ENCODE measurements at regions not wholly inside any gene's neighbourhood (a gene's known extent, or its start where the extent isn't known, plus 50 kb on each side); places are given as distances from the start of the nearest gene placed in this dataset.

DNA sequence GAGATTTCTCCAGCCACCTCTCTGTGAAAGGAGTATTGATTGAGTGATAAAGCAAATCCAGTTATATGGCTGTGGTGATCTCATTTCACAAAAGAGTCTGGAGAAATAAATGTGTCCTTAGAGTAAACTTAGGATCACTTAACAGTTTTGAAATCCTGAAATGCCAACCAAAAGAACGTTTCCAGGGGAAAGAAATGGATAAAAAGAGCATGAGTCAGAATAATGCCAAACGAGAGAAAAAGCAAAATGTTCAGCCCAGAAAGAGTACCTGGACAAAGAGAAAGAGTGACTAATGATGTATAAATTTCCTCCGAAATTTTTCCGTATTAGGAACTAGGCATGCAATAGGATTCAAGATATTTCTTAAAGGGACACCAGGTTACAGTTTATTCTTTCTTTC lies 463.1 kb upstream of the CDH10 start:
- TF ChIP-seq, protein P1, sequence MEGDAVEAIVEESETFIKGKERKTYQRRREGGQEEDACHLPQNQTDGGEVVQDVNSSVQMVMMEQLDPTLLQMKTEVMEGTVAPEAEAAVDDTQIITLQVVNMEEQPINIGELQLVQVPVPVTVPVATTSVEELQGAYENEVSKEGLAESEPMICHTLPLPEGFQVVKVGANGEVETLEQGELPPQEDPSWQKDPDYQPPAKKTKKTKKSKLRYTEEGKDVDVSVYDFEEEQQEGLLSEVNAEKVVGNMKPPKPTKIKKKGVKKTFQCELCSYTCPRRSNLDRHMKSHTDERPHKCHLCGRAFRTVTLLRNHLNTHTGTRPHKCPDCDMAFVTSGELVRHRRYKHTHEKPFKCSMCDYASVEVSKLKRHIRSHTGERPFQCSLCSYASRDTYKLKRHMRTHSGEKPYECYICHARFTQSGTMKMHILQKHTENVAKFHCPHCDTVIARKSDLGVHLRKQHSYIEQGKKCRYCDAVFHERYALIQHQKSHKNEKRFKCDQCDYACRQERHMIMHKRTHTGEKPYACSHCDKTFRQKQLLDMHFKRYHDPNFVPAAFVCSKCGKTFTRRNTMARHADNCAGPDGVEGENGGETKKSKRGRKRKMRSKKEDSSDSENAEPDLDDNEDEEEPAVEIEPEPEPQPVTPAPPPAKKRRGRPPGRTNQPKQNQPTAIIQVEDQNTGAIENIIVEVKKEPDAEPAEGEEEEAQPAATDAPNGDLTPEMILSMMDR (conservative IDR thresholded peaks at IDR 0.05; ENCODE audit: low read length): no peak
- no peak for TF ChIP-seq EZH2phosphoT487 (IDR thresholded peaks at IDR 0.05; ENCODE audit: borderline replicate concordance, low read depth, low read length)
- BruUV-seq (replicated peaks): no TSS peak
- H2AFZ ChIP-seq (ENCODE audit: low read length): no peak overlapping the region

DNA sequence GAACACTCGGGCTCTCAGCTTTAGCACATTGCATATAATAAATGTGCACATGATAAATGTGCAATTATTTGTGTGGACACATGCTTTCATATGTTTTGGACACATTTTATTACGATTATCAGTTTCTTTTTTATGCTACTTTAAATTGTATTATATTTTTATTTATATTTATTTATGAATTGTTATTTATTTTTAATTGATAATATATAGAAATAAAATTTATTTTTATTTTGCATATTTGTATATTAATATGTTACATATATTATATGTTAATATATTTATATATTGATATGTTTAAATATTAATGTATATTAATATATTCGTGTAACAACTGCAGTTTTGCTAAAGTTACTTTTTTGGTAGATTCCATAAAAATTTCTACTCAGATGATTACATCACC lies 454.8 kb upstream of the CDH10 start:
- Histone ChIP-seq H3K4me2 (ENCODE audit: low read length) (no peak overlapping the region), H3K36me3 (ENCODE audit: insufficient read depth, low read length) (no peaks in the 10 kb centered on the region), H4K20me1 (ENCODE audit: insufficient read depth, low read length) (no peaks in the 10 kb centered on the region), H3K79me2 (ENCODE audit: insufficient read depth, low read depth, low read length) (no peaks in the 10 kb centered on the region), H2AFZ (ENCODE audit: low read length) (no peak overlapping the region), H3K4me3 (ENCODE audit: low read depth, low read length, poor library complexity, severe bottlenecking) (no peak overlapping the region), H3K9me3 (ENCODE audit: low read length) (no peaks in the 10 kb centered on the region), H3K4me1 (ENCODE audit: insufficient read depth, low read length, poor library complexity, severe bottlenecking) (no peaks in the 10 kb centered on the region), H3K27ac (ENCODE audit: low read depth, low read length, poor library complexity, severe bottlenecking) (no peak overlapping the region), H3K9me2 (ENCODE audit: insufficient read depth, low read length) (no peaks in the 10 kb centered on the region)
- no peak for TF ChIP-seq EZH2phosphoT487 (IDR thresholded peaks at IDR 0.05; ENCODE audit: borderline replicate concordance, low read depth, low read length)
- TF ChIP-seq, protein P1 (conservative IDR thresholded peaks at IDR 0.05; ENCODE audit: low read length): no peak
- intact Hi-C loops (cut with micrococcal nuclease; ENCODE audit: unreplicated experiment): no loop called here
- POLR2A ChIA-PET: no interaction called here
- CTCF ChIA-PET (ENCODE audit: unreplicated experiment): no interaction called here
- BruUV-seq (replicated peaks): no TSS peak
- DNase-seq (ENCODE audit: low spot score): no peak

More for the DNA sequence above, 463.1 kb upstream of the CDH10 start:
- Histone ChIP-seq H4K20me1 (ENCODE audit: insufficient read depth, low read length) (no peaks in the 10 kb centered on the region), H3K4me1 (ENCODE audit: insufficient read depth, low read length, poor library complexity, severe bottlenecking) (no peaks in the 10 kb centered on the region), H3K9me3 (ENCODE audit: low read length) (no peaks in the 10 kb centered on the region), H3K4me3 (ENCODE audit: low read depth, low read length, poor library complexity, severe bottlenecking) (no peak overlapping the region), H3K27ac (ENCODE audit: low read depth, low read length, poor library complexity, severe bottlenecking) (no peak overlapping the region), H3K4me2 (ENCODE audit: low read length) (no peak overlapping the region), H3K79me2 (ENCODE audit: insufficient read depth, low read depth, low read length) (no peaks in the 10 kb centered on the region), H3K9me2 (ENCODE audit: insufficient read depth, low read length) (no peaks in the 10 kb centered on the region), H3K36me3 (ENCODE audit: insufficient read depth, low read length) (no peaks in the 10 kb centered on the region)
- intact Hi-C loops (cut with micrococcal nuclease; ENCODE audit: unreplicated experiment): no loop called here
- ChIA-PET CTCF (ENCODE audit: unreplicated experiment) (no interaction called here), POLR2A (no interaction called here)
- no peak for DNase-seq (ENCODE audit: low spot score)

DNA sequence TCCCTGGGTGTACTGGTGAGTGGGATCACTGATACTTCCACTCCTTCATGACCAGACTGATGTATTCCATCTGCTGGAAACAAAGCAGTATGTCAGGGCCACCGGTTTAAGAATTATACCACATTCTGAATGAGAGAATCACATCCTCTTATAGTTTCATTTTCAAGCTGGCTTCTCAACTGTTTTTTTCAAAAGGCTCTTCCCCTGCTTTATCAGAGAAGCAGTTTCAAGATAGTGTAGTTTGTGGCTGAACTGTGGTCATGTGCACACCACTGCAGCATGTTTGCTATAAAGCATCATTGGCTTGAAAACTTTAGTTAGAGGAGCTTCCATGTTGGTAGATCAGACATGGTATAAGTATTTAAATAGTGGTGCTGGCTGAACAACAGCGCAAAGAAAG lies 450.5 kb upstream of the CDH10 start:
- no peaks in the 10 kb centered on the region for H3K79me2 ChIP-seq (ENCODE audit: insufficient read depth, low read depth, low read length)
- H3K36me3 ChIP-seq (ENCODE audit: insufficient read depth, low read length): no peaks in the 10 kb centered on the region
- no peaks in the 10 kb centered on the region for H3K4me1 ChIP-seq (ENCODE audit: insufficient read depth, low read length, poor library complexity, severe bottlenecking)
- no peak overlapping the region for H2AFZ ChIP-seq (ENCODE audit: low read length)
- intact Hi-C loops (cut with micrococcal nuclease; ENCODE audit: unreplicated experiment): no loop called here
- H3K9me3 ChIP-seq (ENCODE audit: low read length): no peaks in the 10 kb centered on the region
- H3K4me2 ChIP-seq (ENCODE audit: low read length): no peak overlapping the region
- no peak overlapping the region for H3K27ac ChIP-seq (ENCODE audit: low read depth, low read length, poor library complexity, severe bottlenecking)
- POLR2A ChIA-PET: interaction anchor here (0.6 kb wide), 1 partner anchor 221 kb away, joined by 3 read pairs; no protein-coding TSS in a partner anchor
- H4K20me1 ChIP-seq (ENCODE audit: insufficient read depth, low read length): no peaks in the 10 kb centered on the region
- CTCF ChIA-PET (ENCODE audit: unreplicated experiment): no interaction called here
- TF ChIP-seq, protein P1 (conservative IDR thresholded peaks at IDR 0.05; ENCODE audit: low read length): no peak
- H3K9me2 ChIP-seq (ENCODE audit: insufficient read depth, low read length): no peaks in the 10 kb centered on the region
- DNase-seq (ENCODE audit: low spot score): no peak
- BruUV-seq (replicated peaks): no TSS peak
- no peak overlapping the region for H3K4me3 ChIP-seq (ENCODE audit: low read depth, low read length, poor library complexity, severe bottlenecking)

Data from OCI-LY7 (cell line).